ENCODE measurements at regions not wholly inside any gene's neighbourhood (a gene's known extent, or its start where the extent isn't known, plus 50 kb on each side); places are given as distances from the start of the nearest gene placed in this dataset.

GRCh38 chr18:30522288-30522929, 520.1 kb downstream of the DSC3 start:
- no TSS peak for BruUV-seq (replicated peaks)
- WGBS (ENCODE audit: insufficient coverage, insufficient replicate concordance, low lambda C conversion rate, missing lambda C conversion rate) = 10% methylated on average over 4 of the region's 4 CpGs
- H3K4me1 ChIP-seq (ENCODE audit: control insufficient read depth, insufficient read depth, low read length) = no peaks in the 10 kb centered on the region
- H3K27me3 ChIP-seq (replicated peaks in 1 of 2; ENCODE audit: control insufficient read depth in 2 of 2, insufficient read depth in 2 of 2, low read length in 1 of 2) = no peaks in the 10 kb centered on the region
- intact Hi-C loops (cut with micrococcal nuclease; ENCODE audit: unreplicated experiment) (no loop called here), in situ Hi-C loops (cut with MboI) (no loop called here)
- SMC1A ChIA-PET (ENCODE audit: uncharacterized antibody, unreplicated experiment) = interaction anchor here (1.0 to 2.0 kb wide), 2 partner anchors 9 kb away, joined by 4 to 6 read pairs; no protein-coding TSS in a partner anchor
- POLR2A ChIA-PET = interaction anchor here (1.1 kb wide), 1 partner anchor 14 kb away, joined by 3 read pairs; no protein-coding TSS in a partner anchor
- RAD21 ChIA-PET (ENCODE audit: unreplicated experiment) = interaction anchor here (1.9 kb wide), 1 partner anchor 15 kb away, joined by 6 read pairs; no protein-coding TSS in a partner anchor
- H2AFZ ChIP-seq (ENCODE audit: control insufficient read depth, low read depth, low read length) = no peak overlapping the region
- no peak overlapping the region for H3K9ac ChIP-seq (ENCODE audit: control insufficient read depth, insufficient read depth, low read length)
- H3K9me3 ChIP-seq (replicated peaks; ENCODE audit: control insufficient read depth, insufficient read depth, low read length) = no peaks in the 10 kb centered on the region
- peak; percentile 66 for ATAC-seq
- no peak for FAIRE-seq
- CTCF ChIA-PET = no interaction called here
- DNase-seq (ENCODE audit: low read depth, low spot score) = no peak
- H3K4me2 ChIP-seq (ENCODE audit: control insufficient read depth, insufficient read depth) = no peak overlapping the region
- no peak overlapping the region for H3K27ac ChIP-seq (ENCODE audit: control insufficient read depth, insufficient read depth)
- H3K79me2 ChIP-seq (ENCODE audit: control insufficient read depth, insufficient read depth, low read length) = no peaks in the 10 kb centered on the region
- H4K20me1 ChIP-seq (ENCODE audit: control insufficient read depth, insufficient read depth) = no peaks in the 10 kb centered on the region
- H3K4me3 ChIP-seq = no peak overlapping the region
- no peaks in the 10 kb centered on the region for H3K36me3 ChIP-seq (ENCODE audit: control insufficient read depth in 2 of 2, insufficient read depth in 2 of 2, low read length in 1 of 2)
- TF ChIP-seq PML (IDR thresholded peaks at IDR 0.05; ENCODE audit: low read length) (no peak), SIN3A (IDR thresholded peaks at IDR 0.05; ENCODE audit: low read depth, low read length) (no peak), BHLHE40 (IDR thresholded peaks at IDR 0.05; ENCODE audit: borderline replicate concordance in 1 of 2, low read depth in 2 of 2, low read length in 1 of 2) (no peak), ELK1 (IDR thresholded peaks at IDR 0.05; ENCODE audit: low read depth, low read length) (no peak), TBL1XR1 (IDR thresholded peaks at IDR 0.05; ENCODE audit: low read depth, low read length) (no peak), CHD4 (IDR thresholded peaks at IDR 0.05) (no peak), MTA3 (IDR thresholded peaks at IDR 0.05; ENCODE audit: borderline replicate concordance, low read length) (no peak), E2F4 (IDR thresholded peaks at IDR 0.05; ENCODE audit: low read depth, low read length) (no peak), CHD2 (IDR thresholded peaks at IDR 0.05; ENCODE audit: borderline replicate concordance, low read depth, low read length) (no peak), HCFC1 (IDR thresholded peaks at IDR 0.05; ENCODE audit: low read length) (no peak), NBN (IDR thresholded peaks at IDR 0.05) (no peak), GATAD2B (conservative IDR thresholded peaks at IDR 0.05; ENCODE audit: low read depth) (no peak)
- TF ChIP-seq, protein P1, sequence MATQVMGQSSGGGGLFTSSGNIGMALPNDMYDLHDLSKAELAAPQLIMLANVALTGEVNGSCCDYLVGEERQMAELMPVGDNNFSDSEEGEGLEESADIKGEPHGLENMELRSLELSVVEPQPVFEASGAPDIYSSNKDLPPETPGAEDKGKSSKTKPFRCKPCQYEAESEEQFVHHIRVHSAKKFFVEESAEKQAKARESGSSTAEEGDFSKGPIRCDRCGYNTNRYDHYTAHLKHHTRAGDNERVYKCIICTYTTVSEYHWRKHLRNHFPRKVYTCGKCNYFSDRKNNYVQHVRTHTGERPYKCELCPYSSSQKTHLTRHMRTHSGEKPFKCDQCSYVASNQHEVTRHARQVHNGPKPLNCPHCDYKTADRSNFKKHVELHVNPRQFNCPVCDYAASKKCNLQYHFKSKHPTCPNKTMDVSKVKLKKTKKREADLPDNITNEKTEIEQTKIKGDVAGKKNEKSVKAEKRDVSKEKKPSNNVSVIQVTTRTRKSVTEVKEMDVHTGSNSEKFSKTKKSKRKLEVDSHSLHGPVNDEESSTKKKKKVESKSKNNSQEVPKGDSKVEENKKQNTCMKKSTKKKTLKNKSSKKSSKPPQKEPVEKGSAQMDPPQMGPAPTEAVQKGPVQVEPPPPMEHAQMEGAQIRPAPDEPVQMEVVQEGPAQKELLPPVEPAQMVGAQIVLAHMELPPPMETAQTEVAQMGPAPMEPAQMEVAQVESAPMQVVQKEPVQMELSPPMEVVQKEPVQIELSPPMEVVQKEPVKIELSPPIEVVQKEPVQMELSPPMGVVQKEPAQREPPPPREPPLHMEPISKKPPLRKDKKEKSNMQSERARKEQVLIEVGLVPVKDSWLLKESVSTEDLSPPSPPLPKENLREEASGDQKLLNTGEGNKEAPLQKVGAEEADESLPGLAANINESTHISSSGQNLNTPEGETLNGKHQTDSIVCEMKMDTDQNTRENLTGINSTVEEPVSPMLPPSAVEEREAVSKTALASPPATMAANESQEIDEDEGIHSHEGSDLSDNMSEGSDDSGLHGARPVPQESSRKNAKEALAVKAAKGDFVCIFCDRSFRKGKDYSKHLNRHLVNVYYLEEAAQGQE (IDR thresholded peaks at IDR 0.05; ENCODE audit: low read depth, low read length) = no peak
- TF ChIP-seq, protein P2, sequence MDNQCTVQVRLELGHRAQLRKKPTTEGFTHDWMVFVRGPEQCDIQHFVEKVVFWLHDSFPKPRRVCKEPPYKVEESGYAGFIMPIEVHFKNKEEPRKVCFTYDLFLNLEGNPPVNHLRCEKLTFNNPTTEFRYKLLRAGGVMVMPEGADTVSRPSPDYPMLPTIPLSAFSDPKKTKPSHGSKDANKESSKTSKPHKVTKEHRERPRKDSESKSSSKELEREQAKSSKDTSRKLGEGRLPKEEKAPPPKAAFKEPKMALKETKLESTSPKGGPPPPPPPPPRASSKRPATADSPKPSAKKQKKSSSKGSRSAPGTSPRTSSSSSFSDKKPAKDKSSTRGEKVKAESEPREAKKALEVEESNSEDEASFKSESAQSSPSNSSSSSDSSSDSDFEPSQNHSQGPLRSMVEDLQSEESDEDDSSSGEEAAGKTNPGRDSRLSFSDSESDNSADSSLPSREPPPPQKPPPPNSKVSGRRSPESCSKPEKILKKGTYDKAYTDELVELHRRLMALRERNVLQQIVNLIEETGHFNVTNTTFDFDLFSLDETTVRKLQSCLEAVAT (IDR thresholded peaks at IDR 0.05) = no peak
